K562 (cell line): ENCODE measurements at regions not wholly inside any gene's neighbourhood (a gene's known extent, or its start where the extent isn't known, plus 50 kb on each side); places are given as distances from the start of the nearest gene placed in this dataset.

Source experiments
- ATAC-seq: fragments of 200-7000 bp; cut with Tn5 transposase; 3 replicates; pipeline ENCODE4 v1.9.1; 2020; ENCODE audit warnings: moderate library complexity
- BruUV-seq: library from RNA; stranded (reverse); fragments of 400-500 nt; replicated peaks from 2 replicates; lab custom pipeline; 2021; lab: Mats Ljungman, UMichigan
- CTCF ChIA-PET: fragments of 300-600 bp; formaldehyde crosslinking; extraction: SDS; loops from one replicate; lab custom pipeline; 2021; ENCODE audit warnings: low intra/inter-chr PET ratio; lab: Yijun Ruan, JAX
- POLR2A ChIA-PET: fragments of 300-600, 350-650 bp; sonication (Branson Sonifier 250); formaldehyde crosslinking; extraction: SDS; loops from one replicate; lab custom pipeline; 2021; ENCODE audit warnings: antibody characterized with exemption, inconsistent platforms; lab: Yijun Ruan, JAX
- DNase-seq, 4 experiments: peaks; one replicate each; pipeline versions ENCODE4 v3.0.0 to v3.0.0-alpha.2; 2011 to 2018; ENCODE audit warnings: low spot score in 3 of 4, mixed read lengths in 3 of 4; ENCODE audit errors: extremely low read depth in 1 of 4
- FAIRE-seq: peaks from 2 replicates; lab custom pipeline; 2011; peaks lifted over from hg19 to GRCh38; lab: Jason Lieb, UNC
- H2AFZ ChIP-seq: 2 replicates; pipeline ENCODE4 v1.6.0; 2011; ENCODE audit warnings: low read depth, low read length, control low read depth, inconsistent platforms
- H3K27ac ChIP-seq: fragments of 200-600 bp; 3 replicates; pipeline ENCODE4 v1.8.0; 2011; ENCODE audit warnings: low read depth, mild to moderate bottlenecking, control low read depth, inconsistent platforms, low read length, moderate library complexity, mixed read lengths; ENCODE audit errors: extremely low read depth
- H3K27me3 ChIP-seq, 2 experiments: fragments of 300-600 bp in 1 of 2; 2 replicates in 1 of 2; 3 replicates in 1 of 2; pipeline versions ENCODE4 v1.6.0 to v1.8.0; 2011; ENCODE audit warnings: inconsistent platforms in 2 of 2, low read length in 2 of 2, mild to moderate bottlenecking in 1 of 2, mixed read lengths in 1 of 2, moderate library complexity in 1 of 2; ENCODE audit not compliant: control insufficient read depth in 2 of 2, insufficient read depth in 2 of 2
- H3K36me3 ChIP-seq: fragments of 300-600 bp; 3 replicates; pipeline ENCODE4 v1.8.0; 2011; ENCODE audit warnings: mild to moderate bottlenecking, low read length, inconsistent platforms; ENCODE audit not compliant: control insufficient read depth, insufficient read depth
- H3K4me1 ChIP-seq, 2 experiments: fragments of 200-600 bp in 1 of 2; replicated peaks in 1 of 2; 2 replicates in 1 of 2; 3 replicates in 1 of 2; pipeline versions ENCODE4 v1.5.1 to v1.8.0; 2011; ENCODE audit warnings: inconsistent platforms in 2 of 2, low read length in 2 of 2, mild to moderate bottlenecking in 1 of 2, mixed read lengths in 1 of 2, moderate library complexity in 1 of 2; ENCODE audit not compliant: control insufficient read depth in 2 of 2, insufficient read depth in 2 of 2
- H3K4me2 ChIP-seq: 2 replicates; pipeline ENCODE4 v1.6.1; 2011; ENCODE audit warnings: low read length, control low read depth, inconsistent platforms, mixed read lengths; ENCODE audit not compliant: insufficient read depth
- H3K4me3 ChIP-seq: fragments of 200-600 bp; sonication (generic), shearing (Covaris generic); 2 replicates; pipeline ENCODE4 v1.5.1; 2016; ENCODE audit warnings: control low read depth, inconsistent platforms
- H3K79me2 ChIP-seq: fragments of 200-600 bp; 3 replicates; pipeline ENCODE4 v1.8.0; 2011; ENCODE audit warnings: low read length, inconsistent platforms; ENCODE audit not compliant: control insufficient read depth, insufficient read depth
- H3K9ac ChIP-seq, 2 experiments: 2 replicates each; pipeline versions ENCODE4 v1.6.0 to v1.6.1; 2011; ENCODE audit warnings: low read depth in 2 of 2, low read length in 2 of 2, control low read depth in 1 of 2, inconsistent platforms in 1 of 2, mild to moderate bottlenecking in 1 of 2, mixed read lengths in 1 of 2; ENCODE audit not compliant: insufficient read depth in 1 of 2
- H3K9me1 ChIP-seq: one replicate; pipeline ENCODE4 v1.6.0; 2011; ENCODE audit warnings: inconsistent platforms, mild to moderate bottlenecking, low read length, moderate library complexity; ENCODE audit not compliant: control insufficient read depth, insufficient read depth
- H3K9me3 ChIP-seq: replicated peaks from 2 replicates; pipeline ENCODE4 v1.5.1; 2011; ENCODE audit warnings: low read depth, low read length, inconsistent platforms; ENCODE audit not compliant: control insufficient read depth, insufficient read depth
- H4K20me1 ChIP-seq: replicated peaks from 2 replicates; pipeline ENCODE4 v1.6.1; 2011; ENCODE audit warnings: low read length, inconsistent platforms, mixed read lengths; ENCODE audit not compliant: control insufficient read depth, insufficient read depth
- CEBPB ChIP-seq: fragments of 450-650 bp; IDR thresholded peaks from 2 replicates; pipeline ENCODE4 v1.6.1; 2016; ENCODE audit warnings: missing genetic modification characterization, missing compliant biosample characterization
- CEBPG ChIP-seq, 3 experiments: fragments of 200-800 bp in 1 of 3; sonication (Bioruptor generic) in 1 of 3; sonication (generic) in 1 of 3; formaldehyde crosslinking in 1 of 3; IDR thresholded peaks in 2 of 3; conservative IDR thresholded peaks in 1 of 3; 2 replicates each; pipeline versions ENCODE4 v1.6.1 to v1.8.0; 2016 to 2022; ENCODE audit warnings: missing compliant biosample characterization in 2 of 3, missing genetic modification characterization in 2 of 3, mild to moderate bottlenecking in 1 of 3, missing genetic modification reagents in 1 of 3
- JUND ChIP-seq, 2 experiments: IDR thresholded peaks; 2 replicates in 1 of 2; 3 replicates in 1 of 2; pipeline ENCODE4 v1.6.1; 2011; ENCODE audit warnings: borderline replicate concordance in 2 of 2, low read depth in 2 of 2, low read length in 2 of 2, improper control_type of control experiment in 1 of 2, missing biosample characterization in 1 of 2, missing genetic modification characterization in 1 of 2, missing genetic modification reagents in 1 of 2
- LEF1 ChIP-seq: fragments of 450-650 bp; IDR thresholded peaks from 2 replicates; pipeline ENCODE4 v1.6.1; 2016; ENCODE audit warnings: mild to moderate bottlenecking
- NCOR1 ChIP-seq: fragments of 450-650 bp; IDR thresholded peaks from 2 replicates; pipeline ENCODE4 v1.6.1; 2016; ENCODE audit warnings: mild to moderate bottlenecking, moderate library complexity
- PRDM10 ChIP-seq: fragments of 450-650 bp; IDR thresholded peaks from 2 replicates; pipeline ENCODE4 v1.6.1; 2018; ENCODE audit not compliant: partially characterized antibody
- TEAD4 ChIP-seq, 2 experiments: sonication (generic) in 1 of 2; formaldehyde crosslinking in 1 of 2; IDR thresholded peaks; 2 replicates each; pipeline versions ENCODE4 v1.6.1 to v1.8.0; 2012 to 2022; ENCODE audit warnings: borderline replicate concordance in 1 of 2, inconsistent platforms in 1 of 2, low read length in 1 of 2, mild to moderate bottlenecking in 1 of 2, missing genetic modification reagents in 1 of 2
- ZNF449 ChIP-seq: fragments of 250-450 bp; sonication (Bioruptor Pico); IDR thresholded peaks from 2 replicates; pipeline ENCODE4 v1.8.0; 2022; ENCODE audit warnings: moderate library complexity, mild to moderate bottlenecking, inconsistent platforms
- ZNF766 ChIP-seq: fragments of 200-800 bp; sonication (Bioruptor generic); conservative IDR thresholded peaks from 2 replicates; pipeline ENCODE4 v1.6.1; 2016; ENCODE audit warnings: missing genetic modification characterization, missing compliant biosample characterization
- WGBS: fragments of 100-300 bp; shearing (Covaris generic); methylation state at CpG from one replicate; pipeline ENCODE4 v1.1.6; 2016; ENCODE audit warnings: low coverage, mixed read lengths; ENCODE audit not compliant: insufficient coverage; ENCODE audit errors: missing lambda C conversion rate; 5-methylcytosine and 5-hydroxymethylcytosine counted together
- in situ Hi-C: fragments of 300-500 bp; cut with MboI; formaldehyde crosslinking; loops from 4 replicates; pipeline ENCODE4 v1.15.0; 2018; ENCODE audit warnings: inconsistent platforms, mixed read lengths
- intact Hi-C: fragments of 100-400 bp; cut with micrococcal nuclease; formaldehyde crosslinking; loops from 2 replicates; pipeline ENCODE4 v1.14.2; 2022
- TF ChIP-seq, protein P1 (sequence below): sonication (generic); formaldehyde crosslinking; IDR thresholded peaks from 2 replicates; pipeline ENCODE4 v1.8.0; 2022; ENCODE audit warnings: mild to moderate bottlenecking, missing genetic modification reagents

GRCh38 chr2:12005886-12006681 lies 259.7 kb downstream of the LPIN1 start (continued):
- TF ChIP-seq NCOR1 (no peak), ZNF766 (CRISPR knock-in tag) (0 out of 2 replicates have a peak, but pooled peaks have one; percentile 27), LEF1 (no peak), ZNF449 (CRISPR knock-in tag) (no peak), TEAD4 (IDR thresholded peaks at IDR 0.05; ENCODE audit: low read length) (peak; percentile 15; the same call in 1 of the 2 replicates), TEAD4 (CRISPR knock-in tag; IDR thresholded peaks at IDR 0.05; ENCODE audit: borderline replicate concordance) (no peak)
- TF ChIP-seq, protein P1, sequence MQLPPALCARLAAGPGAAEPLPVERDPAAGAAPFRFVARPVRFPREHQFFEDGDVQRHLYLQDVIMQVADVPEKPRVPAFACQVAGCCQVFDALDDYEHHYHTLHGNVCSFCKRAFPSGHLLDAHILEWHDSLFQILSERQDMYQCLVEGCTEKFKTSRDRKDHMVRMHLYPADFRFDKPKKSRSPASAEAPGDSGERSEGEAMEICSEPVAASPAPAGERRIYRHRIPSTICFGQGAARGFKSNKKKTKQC (CRISPR knock-in tag) = no peak

GRCh38 chr2:12006850-12007249 lies 260.4 kb downstream of the LPIN1 start:
- POLR2A ChIA-PET = interaction anchor here (0.8 to 1.7 kb wide), 2 partner anchors 17 to 29 kb away, joined by 4 to 5 read pairs; no protein-coding TSS in a partner anchor
- H2AFZ ChIP-seq = peak overlapping the region; percentile 65
- 61% methylated on average over 4 of the region's 4 CpGs for WGBS
- H4K20me1 ChIP-seq = no peaks in the 10 kb centered on the region
- ATAC-seq = no peak
- no peak for DNase-seq
- no peak overlapping the region for H3K9ac ChIP-seq
- no peaks in the 10 kb centered on the region for H3K9me3 ChIP-seq
- H3K4me1 ChIP-seq = no peaks in the 10 kb centered on the region; a peak in 1 of 5 replicates
- CTCF ChIA-PET = no interaction called here
- H3K4me3 ChIP-seq = no peak overlapping the region
- H3K27me3 ChIP-seq = no peaks in the 10 kb centered on the region
- no peaks in the 10 kb centered on the region for H3K79me2 ChIP-seq
- H3K27ac ChIP-seq = no peak overlapping the region
- no TSS peak for BruUV-seq
- no peaks in the 10 kb centered on the region for H3K9me1 ChIP-seq
- no peaks in the 10 kb centered on the region for H3K36me3 ChIP-seq
- in situ Hi-C loops (no loop called here), intact Hi-C loops (no loop called here)
- no peak for FAIRE-seq
- H3K4me2 ChIP-seq = no peak overlapping the region
- peak; percentile 37; the same call in 1 of the 2 replicates for TF ChIP-seq CEBPG (CRISPR knock-in tag; IDR thresholded peaks at IDR 0.05)
- no peak for TF ChIP-seq CEBPG (tag; conservative IDR thresholded peaks at IDR 0.05 in 1 of 2, IDR thresholded peaks at IDR 0.05 in 1 of 2)
- TF ChIP-seq PRDM10 = no peak
- 0 out of 2 replicates have a peak, but pooled peaks have one; percentile 14 for TF ChIP-seq TEAD4 (IDR thresholded peaks at IDR 0.05; ENCODE audit: low read length)
- TF ChIP-seq TEAD4 (CRISPR knock-in tag; IDR thresholded peaks at IDR 0.05; ENCODE audit: borderline replicate concordance) = no peak
- TF ChIP-seq CEBPB = 0 out of 2 replicates have a peak, but pooled peaks have one; percentile 32
- TF ChIP-seq JUND (IDR thresholded peaks at IDR 0.05; ENCODE audit: borderline replicate concordance, low read depth, low read length) = peak; percentile 56
- TF ChIP-seq JUND (tag; IDR thresholded peaks at IDR 0.05; ENCODE audit: borderline replicate concordance, low read depth, low read length) = peak; percentile 56; the same call in 1 of the 3 replicates
